B cell (primary cell): ENCODE measurements at regions not wholly inside any gene's neighbourhood (a gene's known extent, or its start where the extent isn't known, plus 50 kb on each side); places are given as distances from the start of the nearest gene placed in this dataset.

Experiments
- ATAC-seq: fragments of 200-7000 bp; cut with Tn5 transposase; one replicate; pipeline ENCODE4 v1.10.0; 2021; ENCODE audit warnings: low read depth, mild to moderate bottlenecking, moderate number of reproducible peaks, moderate library complexity
- CTCF ChIA-PET: fragments of 350-600 bp; sonication (Branson Sonifier 250); formaldehyde crosslinking; loops from one replicate; lab custom pipeline; 2021; ENCODE audit warnings: antibody characterized with exemption, inconsistent platforms; lab: Charles Lee
- POLR2A ChIA-PET: fragments of 350-600 bp; sonication (Branson Sonifier 250); formaldehyde crosslinking; loops from one replicate; lab custom pipeline; 2021; ENCODE audit warnings: antibody characterized with exemption; lab: Charles Lee
- DNase-seq: peaks from one replicate; pipeline ENCODE4 v3.0.0; 2013
- H2AFZ ChIP-seq: 2 replicates; pipeline ENCODE4 v1.6.1; 2012; ENCODE audit warnings: mild to moderate bottlenecking, low read depth, low read length; ENCODE audit not compliant: insufficient read depth, poor library complexity, severe bottlenecking
- H3K27ac ChIP-seq, 2 donors: 1 replicate in 1 of 2; 2 replicates in 1 of 2; pipeline ENCODE4 v1.5.1; 2012 to 2013; ENCODE audit warnings: low read length in 2 of 2, mild to moderate bottlenecking in 2 of 2, moderate library complexity in 1 of 2
- H3K27me3 ChIP-seq, 4 experiments: fragments of 200-600 bp in 1 of 4; sonication (generic) in 1 of 4; replicated peaks in 1 of 4; 1 replicate in 2 of 4; 2 replicates in 2 of 4; pipeline versions ENCODE4 v1.6.1 to v1.7.0; 2013 to 2016; ENCODE audit warnings: low read length in 3 of 4, mild to moderate bottlenecking in 2 of 4, mixed read lengths in 1 of 4, moderate library complexity in 1 of 4; ENCODE audit not compliant: insufficient read depth in 4 of 4, control insufficient read depth in 3 of 4; ENCODE audit errors: control extremely low read depth in 1 of 4
- H3K36me3 ChIP-seq, 2 experiments: replicated peaks in 1 of 2; 1 replicate in 1 of 2; 2 replicates in 1 of 2; pipeline versions ENCODE4 v1.6.1 to v1.7.1; 2013; ENCODE audit warnings: low read length in 1 of 2; ENCODE audit not compliant: insufficient read depth in 2 of 2, control insufficient read depth in 1 of 2; ENCODE audit errors: control extremely low read depth in 1 of 2, extremely low read depth in 1 of 2
- H3K4me1 ChIP-seq, 2 donors: fragments of 200-600 bp in 1 of 2; sonication (generic) in 1 of 2; 1 replicate in 1 of 2; 2 replicates in 1 of 2; pipeline versions ENCODE4 v1.5.1 to v1.6.1; 2013 to 2017; ENCODE audit warnings: low read length in 2 of 2; ENCODE audit not compliant: control insufficient read depth in 2 of 2, insufficient read depth in 2 of 2
- H3K4me2 ChIP-seq: replicated peaks from 2 replicates; pipeline ENCODE3; 2012; ENCODE audit warnings: mild to moderate bottlenecking, low read depth, low read length; ENCODE audit not compliant: poor library complexity, severe bottlenecking
- H3K4me3 ChIP-seq, 5 experiments: fragments of 200-600 bp in 1 of 5; sonication (generic) in 1 of 5; 1 replicate in 3 of 5; 2 replicates in 2 of 5; pipeline versions ENCODE4 v1.5.1 to v1.7.0; 2011 to 2016; ENCODE audit warnings: low read length in 4 of 5, mild to moderate bottlenecking in 4 of 5, low read depth in 2 of 5, control low read depth in 1 of 5, moderate library complexity in 1 of 5; ENCODE audit not compliant: insufficient read depth in 1 of 5; ENCODE audit errors: control extremely low read depth in 1 of 5, extremely low read depth in 1 of 5
- H3K79me2 ChIP-seq: fragments of 200-600 bp; sonication (generic); one replicate; pipeline ENCODE4 v1.6.0; 2016; ENCODE audit warnings: low read length; ENCODE audit not compliant: control insufficient read depth, insufficient read depth
- H3K9ac ChIP-seq: fragments of 200-600 bp; sonication (generic); 2 replicates; pipeline ENCODE4 v1.6.1; 2017; ENCODE audit warnings: mild to moderate bottlenecking, low read length, moderate library complexity
- H3K9me3 ChIP-seq, 3 donors: one replicate each; pipeline versions ENCODE4 v1.6.1 to v1.7.1; 2013; ENCODE audit warnings: low read length in 2 of 3; ENCODE audit not compliant: control insufficient read depth in 2 of 3, insufficient read depth in 1 of 3; ENCODE audit errors: control extremely low read depth in 1 of 3
- H4K20me1 ChIP-seq: 2 replicates; pipeline ENCODE4 v1.6.0; 2012; ENCODE audit warnings: mild to moderate bottlenecking, low read length; ENCODE audit not compliant: insufficient read depth, control insufficient read depth, poor library complexity, severe bottlenecking
- H3K27ac Mint-ChIP-seq: one replicate; pipeline ENCODE4 v1.8.0; 2021; ENCODE audit warnings: mixed read lengths
- H3K27me3 Mint-ChIP-seq: one replicate; pipeline ENCODE4 v1.8.0; 2021; ENCODE audit warnings: mixed read lengths
- H3K4me1 Mint-ChIP-seq: one replicate; pipeline ENCODE4 v1.8.0; 2021; ENCODE audit warnings: mixed read lengths
- H3K4me3 Mint-ChIP-seq: one replicate; pipeline ENCODE4 v1.8.0; 2021; ENCODE audit warnings: mixed read lengths
- H3K9me3 Mint-ChIP-seq: one replicate; pipeline ENCODE4 v1.8.0; 2022; ENCODE audit warnings: mixed read lengths; ENCODE audit not compliant: insufficient read depth
- EZH2 ChIP-seq: IDR thresholded peaks from 2 replicates; pipeline ENCODE4 v1.6.1; 2012; ENCODE audit warnings: borderline replicate concordance, low read depth, mild to moderate bottlenecking, moderate library complexity, low read length; ENCODE audit not compliant: insufficient read depth, poor library complexity, severe bottlenecking
- WGBS: methylation state at CpG from one replicate; pipeline ENCODE4 v1.1.5; 2013; ENCODE audit warnings: missing lambda C conversion rate; ENCODE audit not compliant: insufficient coverage; 5-methylcytosine and 5-hydroxymethylcytosine counted together
- intact Hi-C: fragments of 100-400 bp; cut with micrococcal nuclease; formaldehyde crosslinking; loops from one replicate; pipeline ENCODE4 v1.10.0; 2022
- TF ChIP-seq, protein P1 (sequence below): fragments of 200-600 bp; IDR thresholded peaks from one replicate; pipeline ENCODE4 v1.8.0; 2022; ENCODE audit warnings: antibody characterized with exemption, mild to moderate bottlenecking

DNA sequence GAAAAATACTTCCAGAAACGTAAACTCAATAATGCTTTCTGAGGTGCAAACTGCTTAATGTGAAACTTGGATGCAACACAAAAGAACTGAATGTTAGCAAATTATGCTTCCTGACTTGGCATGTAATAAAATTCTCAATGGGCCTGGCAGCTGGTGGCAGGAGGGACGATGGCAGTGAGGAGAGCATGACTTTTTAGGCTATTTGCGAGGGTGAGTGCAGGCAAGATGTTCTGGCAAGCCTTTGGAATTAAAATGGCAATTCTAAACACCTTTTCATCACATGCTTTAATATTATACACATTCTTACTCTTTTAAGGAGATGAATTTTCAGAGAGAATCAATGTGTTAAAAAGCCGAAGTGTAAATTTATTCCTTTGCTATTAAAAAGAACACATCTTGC is 224.8 kb upstream of the CDH4 start:
- Histone ChIP-seq H3K4me3 (no peak overlapping the region), H3K79me2 (no peaks in the 10 kb centered on the region), H3K27me3 (no peaks in the 10 kb centered on the region), H3K9me3 (peaks cover 0 to 25% (median 0%) of the 10 kb centered on the region in 3 donors), H3K9ac (no peak overlapping the region), H4K20me1 (no peaks in the 10 kb centered on the region), H3K27ac (no peak overlapping the region), H3K36me3 (no peaks in the 10 kb centered on the region), H3K4me1 (no peaks in the 10 kb centered on the region), H2AFZ (no peak overlapping the region), H3K4me2 (no peak overlapping the region)
- peaks cover 8% of the 10 kb centered on the region for H3K9me3 Mint-ChIP-seq
- no peak overlapping the region for H3K27ac Mint-ChIP-seq
- TF ChIP-seq, protein P1, sequence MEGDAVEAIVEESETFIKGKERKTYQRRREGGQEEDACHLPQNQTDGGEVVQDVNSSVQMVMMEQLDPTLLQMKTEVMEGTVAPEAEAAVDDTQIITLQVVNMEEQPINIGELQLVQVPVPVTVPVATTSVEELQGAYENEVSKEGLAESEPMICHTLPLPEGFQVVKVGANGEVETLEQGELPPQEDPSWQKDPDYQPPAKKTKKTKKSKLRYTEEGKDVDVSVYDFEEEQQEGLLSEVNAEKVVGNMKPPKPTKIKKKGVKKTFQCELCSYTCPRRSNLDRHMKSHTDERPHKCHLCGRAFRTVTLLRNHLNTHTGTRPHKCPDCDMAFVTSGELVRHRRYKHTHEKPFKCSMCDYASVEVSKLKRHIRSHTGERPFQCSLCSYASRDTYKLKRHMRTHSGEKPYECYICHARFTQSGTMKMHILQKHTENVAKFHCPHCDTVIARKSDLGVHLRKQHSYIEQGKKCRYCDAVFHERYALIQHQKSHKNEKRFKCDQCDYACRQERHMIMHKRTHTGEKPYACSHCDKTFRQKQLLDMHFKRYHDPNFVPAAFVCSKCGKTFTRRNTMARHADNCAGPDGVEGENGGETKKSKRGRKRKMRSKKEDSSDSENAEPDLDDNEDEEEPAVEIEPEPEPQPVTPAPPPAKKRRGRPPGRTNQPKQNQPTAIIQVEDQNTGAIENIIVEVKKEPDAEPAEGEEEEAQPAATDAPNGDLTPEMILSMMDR, result no peak
- no peak for TF ChIP-seq EZH2
- ChIA-PET CTCF (no interaction called here), POLR2A (no interaction called here)
- intact Hi-C loops, result no loop called here
- ATAC-seq, result no peak
- WGBS, result no CpG with 5 or more reads among the region's 4 CpGs
- H3K27me3 Mint-ChIP-seq, result no peaks in the 10 kb centered on the region
- no peak overlapping the region for H3K4me3 Mint-ChIP-seq
- no peak for DNase-seq
- H3K4me1 Mint-ChIP-seq, result no peaks in the 10 kb centered on the region

DNA sequence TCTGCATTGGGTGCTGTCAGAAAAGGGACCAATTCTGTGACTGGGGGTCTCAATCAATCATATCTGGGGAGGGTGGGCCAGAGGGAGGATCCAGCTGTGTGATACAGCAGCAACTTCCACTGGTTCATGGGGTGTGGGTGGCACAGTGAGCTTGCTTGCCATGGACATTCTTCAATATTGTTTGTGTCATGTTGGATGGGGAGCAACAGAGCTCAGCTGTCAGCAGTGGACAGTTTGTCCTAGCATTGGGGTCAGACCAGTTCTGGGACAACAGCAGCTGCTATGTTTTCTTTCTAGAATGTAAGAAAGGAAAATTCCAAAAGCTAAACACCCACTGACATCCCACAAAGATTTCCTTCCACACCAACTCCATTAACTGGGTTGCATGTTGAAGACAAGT is 221.9 kb upstream of the CDH4 start:
- CTCF ChIA-PET, result no interaction called here
- intact Hi-C loops, result no loop called here
- H3K4me2 ChIP-seq, result no peak overlapping the region
- POLR2A ChIA-PET, result no interaction called here
- ATAC-seq (no peak), DNase-seq (no peak)
- no peak for TF ChIP-seq EZH2
- TF ChIP-seq, protein P1, result no peak
- Mint-ChIP-seq H3K27me3 (no peaks in the 10 kb centered on the region), H3K4me1 (no peaks in the 10 kb centered on the region), H3K9me3 (peaks cover 8% of the 10 kb centered on the region), H3K4me3 (no peak overlapping the region), H3K27ac (no peak overlapping the region)
- no peak overlapping the region for H2AFZ ChIP-seq
- H3K27ac ChIP-seq, result no peak overlapping the region
- no peaks in the 10 kb centered on the region for H3K27me3 ChIP-seq
- H3K9me3 ChIP-seq, result peaks cover 0 to 14% (median 0%) of the 10 kb centered on the region in 3 donors
- no peaks in the 10 kb centered on the region for H3K4me1 ChIP-seq
- H3K79me2 ChIP-seq, result no peaks in the 10 kb centered on the region
- no peaks in the 10 kb centered on the region for H3K36me3 ChIP-seq
- no peak overlapping the region for H3K4me3 ChIP-seq
- H4K20me1 ChIP-seq, result no peaks in the 10 kb centered on the region
- no peak overlapping the region for H3K9ac ChIP-seq
